RWPE2 (cell line): ENCODE measurements at regions not wholly inside any gene's neighbourhood (a gene's known extent, or its start where the extent isn't known, plus 50 kb on each side); places are given as distances from the start of the nearest gene placed in this dataset.

Source experiments
- ATAC-seq: fragments of 200-7000 bp; cut with Tn5 transposase; 3 replicates; pipeline ENCODE4 v1.9.1; 2021; ENCODE audit warnings: low read depth
- DNase-seq: peaks from one replicate; pipeline ENCODE4 v3.0.0-alpha.2; 2020; ENCODE audit warnings: low spot score
- H3K27ac ChIP-seq: fragments of 450-650 bp; 2 replicates; pipeline ENCODE4 v1.5.1; 2017; ENCODE audit warnings: mild to moderate bottlenecking; ENCODE audit not compliant: poor library complexity, severe bottlenecking
- H3K27me3 ChIP-seq: fragments of 250-450 bp; sonication (Bioruptor Pico); 2 replicates; pipeline ENCODE4 v1.5.1; 2021; ENCODE audit warnings: mild to moderate bottlenecking, moderate library complexity; ENCODE audit not compliant: insufficient read depth, poor library complexity, severe bottlenecking
- H3K36me3 ChIP-seq: fragments of 250-450 bp; sonication (Bioruptor Pico); 2 replicates; pipeline ENCODE4 v1.5.1; 2020; ENCODE audit warnings: low read depth, mild to moderate bottlenecking, moderate library complexity
- H3K4me1 ChIP-seq: fragments of 250-450 bp; sonication (Bioruptor Pico); 2 replicates; pipeline ENCODE4 v1.5.1; 2021; ENCODE audit warnings: mild to moderate bottlenecking, moderate library complexity; ENCODE audit not compliant: insufficient read depth, poor library complexity, severe bottlenecking
- H3K4me3 ChIP-seq: fragments of 250-450 bp; sonication (Bioruptor Pico); 2 replicates; pipeline ENCODE4 v1.5.1; 2021; ENCODE audit warnings: mild to moderate bottlenecking, moderate library complexity; ENCODE audit not compliant: severe bottlenecking
- H3K9me3 ChIP-seq: fragments of 250-450 bp; sonication (Bioruptor Pico); 2 replicates; pipeline ENCODE4 v1.5.1; 2021; ENCODE audit warnings: mild to moderate bottlenecking, moderate library complexity; ENCODE audit not compliant: severe bottlenecking
- CTCF ChIP-seq: fragments of 450-650 bp; IDR thresholded peaks from one replicate; pipeline ENCODE4 v1.5.1; 2017; ENCODE audit warnings: mild to moderate bottlenecking, moderate library complexity; ENCODE audit not compliant: poor library complexity, severe bottlenecking

GRCh38 chr14:101501858-101502615, 59.3 kb upstream of the DIO3 start:
- H3K4me3 ChIP-seq: no peak overlapping the region
- H3K4me1 ChIP-seq: no peaks in the 10 kb centered on the region
- H3K36me3 ChIP-seq: no peaks in the 10 kb centered on the region
- H3K27me3 ChIP-seq: no peaks in the 10 kb centered on the region
- no peak overlapping the region for H3K27ac ChIP-seq
- no peak for TF ChIP-seq CTCF
- no peak for ATAC-seq
- H3K9me3 ChIP-seq: no peaks in the 10 kb centered on the region
- peak; percentile 51 for DNase-seq

- Histone ChIP-seq H3K27ac (no peak overlapping the region), H3K4me3 (no peak overlapping the region), H3K9me3 (no peaks in the 10 kb centered on the region), H3K4me1 (no peaks in the 10 kb centered on the region), H3K36me3 (no peaks in the 10 kb centered on the region), H3K27me3 (no peaks in the 10 kb centered on the region)
- no peak for TF ChIP-seq CTCF
- DNase-seq: peak; percentile 57
- no peak for ATAC-seq
Measured at GRCh38 chr14:101502761-101503392, 58.4 kb upstream of the DIO3 start.

- H3K4me1 ChIP-seq: no peaks in the 10 kb centered on the region
- ATAC-seq: no peak
Measured at GRCh38 chr14:101503431-101504095, 57.7 kb upstream of the DIO3 start.

GRCh38 chr14:101504096-101504948, 57.0 kb upstream of the DIO3 start:
- no peak for ATAC-seq
- Histone ChIP-seq H3K4me1 (no peaks in the 10 kb centered on the region), H3K27me3 (no peaks in the 10 kb centered on the region), H3K4me3 (no peak overlapping the region), H3K36me3 (no peaks in the 10 kb centered on the region), H3K9me3 (no peaks in the 10 kb centered on the region), H3K27ac (no peak overlapping the region)
- no peak for TF ChIP-seq CTCF
- peak; percentile 61 for DNase-seq

More at GRCh38 chr14:101503431-101504095, 57.7 kb upstream of the DIO3 start:
- Histone ChIP-seq H3K27ac (no peak overlapping the region), H3K4me3 (no peak overlapping the region), H3K9me3 (no peaks in the 10 kb centered on the region), H3K27me3 (no peaks in the 10 kb centered on the region), H3K36me3 (no peaks in the 10 kb centered on the region)
- TF ChIP-seq CTCF: no peak
- peak; percentile 59 for DNase-seq
